Right atrium auricular region (tissue), 2 donors: ENCODE measurements at regions not wholly inside any gene's neighbourhood (a gene's known extent, or its start where the extent isn't known, plus 50 kb on each side); places are given as distances from the start of the nearest gene placed in this dataset.

Experiments used
- DNase-seq: peaks from one replicate; pipeline ENCODE4 v3.0.0-alpha.2; 2019; ENCODE audit warnings: low spot score
- H3K27ac ChIP-seq, 2 donors: fragments of 200-600 bp; sonication (generic); 1 replicate in 1 of 2; 2 replicates in 1 of 2; pipeline ENCODE4 v1.5.1; 2016 to 2019
- H3K27me3 ChIP-seq, 2 donors: fragments of 200-600 bp; sonication (generic); one replicate each; pipeline versions ENCODE4 v1.5.1 to v1.6.0; 2017 to 2019
- H3K36me3 ChIP-seq: fragments of 200-600 bp; sonication (generic); one replicate; pipeline ENCODE4 v1.5.1; 2016
- H3K4me1 ChIP-seq, 2 donors: fragments of 200-600 bp; sonication (generic); one replicate each; pipeline versions ENCODE4 v1.5.1 to v1.6.0; 2017 to 2019
- H3K4me3 ChIP-seq, 2 donors: fragments of 200-600 bp; sonication (generic); 1 replicate in 1 of 2; 2 replicates in 1 of 2; pipeline ENCODE4 v1.5.1; 2017 to 2019; ENCODE audit warnings: mild to moderate bottlenecking in 1 of 2, moderate library complexity in 1 of 2
- H3K9me3 ChIP-seq, 2 donors: fragments of 200-600 bp; sonication (generic); one replicate each; pipeline ENCODE4 v1.5.1; 2019
- TF ChIP-seq, protein P1 (sequence below), 2 donors: fragments of 200-600 bp; sonication (generic); IDR thresholded peaks; one replicate each; pipeline ENCODE4 v1.5.1; 2019; ENCODE audit warnings: antibody characterized with exemption in 2 of 2

DNA sequence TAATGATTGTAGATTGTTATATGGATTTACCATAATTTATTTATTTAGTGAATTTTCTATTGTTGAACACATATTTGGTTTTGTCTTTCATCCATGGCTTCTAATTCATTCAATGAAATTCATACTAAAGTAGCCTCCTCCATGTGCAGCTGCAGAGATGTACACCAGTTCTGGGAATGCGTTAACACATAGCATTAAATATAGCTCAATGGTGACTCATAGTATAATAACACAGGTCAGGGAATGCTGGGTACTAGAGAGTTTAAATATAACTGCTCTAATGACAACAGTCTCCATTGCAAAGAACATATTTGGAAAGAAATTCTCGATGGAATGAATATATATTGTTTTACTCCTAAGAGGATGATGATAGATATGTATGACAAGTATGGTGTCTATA lies 1190.2 kb upstream of the NRXN1 start:
- no peak for DNase-seq
- H3K4me1 ChIP-seq, result no peaks in the 10 kb centered on the region
- H3K36me3 ChIP-seq, result no peaks in the 10 kb centered on the region
- TF ChIP-seq, protein P1, sequence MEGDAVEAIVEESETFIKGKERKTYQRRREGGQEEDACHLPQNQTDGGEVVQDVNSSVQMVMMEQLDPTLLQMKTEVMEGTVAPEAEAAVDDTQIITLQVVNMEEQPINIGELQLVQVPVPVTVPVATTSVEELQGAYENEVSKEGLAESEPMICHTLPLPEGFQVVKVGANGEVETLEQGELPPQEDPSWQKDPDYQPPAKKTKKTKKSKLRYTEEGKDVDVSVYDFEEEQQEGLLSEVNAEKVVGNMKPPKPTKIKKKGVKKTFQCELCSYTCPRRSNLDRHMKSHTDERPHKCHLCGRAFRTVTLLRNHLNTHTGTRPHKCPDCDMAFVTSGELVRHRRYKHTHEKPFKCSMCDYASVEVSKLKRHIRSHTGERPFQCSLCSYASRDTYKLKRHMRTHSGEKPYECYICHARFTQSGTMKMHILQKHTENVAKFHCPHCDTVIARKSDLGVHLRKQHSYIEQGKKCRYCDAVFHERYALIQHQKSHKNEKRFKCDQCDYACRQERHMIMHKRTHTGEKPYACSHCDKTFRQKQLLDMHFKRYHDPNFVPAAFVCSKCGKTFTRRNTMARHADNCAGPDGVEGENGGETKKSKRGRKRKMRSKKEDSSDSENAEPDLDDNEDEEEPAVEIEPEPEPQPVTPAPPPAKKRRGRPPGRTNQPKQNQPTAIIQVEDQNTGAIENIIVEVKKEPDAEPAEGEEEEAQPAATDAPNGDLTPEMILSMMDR (IDR thresholded peaks at IDR 0.05), result no peak
- H3K27ac ChIP-seq, result no peak overlapping the region
- H3K27me3 ChIP-seq, result no peaks in the 10 kb centered on the region
- no peaks in the 10 kb centered on the region for H3K9me3 ChIP-seq
- H3K4me3 ChIP-seq, result no peak overlapping the region

DNA sequence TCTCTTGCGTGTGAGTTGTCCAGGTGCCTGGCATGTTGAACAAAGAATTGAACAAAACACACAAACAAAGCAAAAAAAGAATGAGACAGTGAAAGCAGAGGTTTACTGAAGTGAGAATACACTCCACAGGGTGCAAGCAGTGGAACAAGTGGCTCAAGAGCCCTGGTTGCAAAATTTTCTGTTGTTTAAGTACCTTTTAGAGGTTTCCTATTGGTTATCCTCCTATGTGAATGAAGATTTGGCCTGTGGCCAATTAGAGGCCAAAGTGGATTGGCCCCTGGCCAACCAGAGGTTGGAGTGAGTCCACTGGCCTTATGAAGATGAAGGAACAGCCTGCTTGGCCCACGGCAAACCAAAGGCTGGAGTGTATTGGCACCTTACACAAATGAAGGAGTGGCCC lies 1188.5 kb upstream of the NRXN1 start:
- H3K27ac ChIP-seq, result no peak overlapping the region
- no peaks in the 10 kb centered on the region for H3K27me3 ChIP-seq
- TF ChIP-seq, protein P1 (IDR thresholded peaks at IDR 0.05), result no peak
- no peak for DNase-seq
- H3K4me3 ChIP-seq, result no peak overlapping the region
- H3K36me3 ChIP-seq, result no peaks in the 10 kb centered on the region
- H3K9me3 ChIP-seq, result no peaks in the 10 kb centered on the region
- H3K4me1 ChIP-seq, result no peaks in the 10 kb centered on the region

- Histone ChIP-seq H3K36me3 (no peaks in the 10 kb centered on the region), H3K27ac (no peak overlapping the region), H3K4me3 (no peak overlapping the region), H3K9me3 (no peaks in the 10 kb centered on the region), H3K27me3 (no peaks in the 10 kb centered on the region), H3K4me1 (no peaks in the 10 kb centered on the region)
- TF ChIP-seq, protein P1 (IDR thresholded peaks at IDR 0.05), result no peak
- no peak for DNase-seq
These were observed 1178.7 kb upstream of the NRXN1 start for GRCh38 chr2:52210611-52211010.

DNA sequence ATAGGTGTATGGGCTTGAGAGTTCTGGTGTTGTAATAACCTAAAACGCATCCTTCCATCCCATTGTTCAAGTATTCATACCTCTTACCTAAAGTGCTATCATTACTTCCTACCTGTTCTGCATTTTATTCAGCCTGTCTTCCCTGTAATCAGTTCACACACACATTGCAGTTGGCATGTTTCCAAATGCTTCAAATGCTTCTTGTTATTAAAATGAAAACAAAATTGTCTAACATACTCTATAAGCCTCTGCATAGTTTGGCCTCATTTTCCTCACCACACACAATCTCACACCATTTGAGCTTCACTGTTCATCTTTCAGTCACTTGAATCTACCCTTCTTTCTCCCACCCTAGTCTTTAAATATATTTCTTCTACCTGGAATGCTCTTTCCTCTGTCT lies 1178.2 kb upstream of the NRXN1 start:
- H3K27ac ChIP-seq, result no peak overlapping the region
- H3K4me3 ChIP-seq, result no peak overlapping the region
- TF ChIP-seq, protein P1 (IDR thresholded peaks at IDR 0.05), result no peak
- DNase-seq, result no peak
- no peaks in the 10 kb centered on the region for H3K36me3 ChIP-seq
- no peaks in the 10 kb centered on the region for H3K27me3 ChIP-seq
- no peaks in the 10 kb centered on the region for H3K4me1 ChIP-seq
- no peaks in the 10 kb centered on the region for H3K9me3 ChIP-seq

DNA sequence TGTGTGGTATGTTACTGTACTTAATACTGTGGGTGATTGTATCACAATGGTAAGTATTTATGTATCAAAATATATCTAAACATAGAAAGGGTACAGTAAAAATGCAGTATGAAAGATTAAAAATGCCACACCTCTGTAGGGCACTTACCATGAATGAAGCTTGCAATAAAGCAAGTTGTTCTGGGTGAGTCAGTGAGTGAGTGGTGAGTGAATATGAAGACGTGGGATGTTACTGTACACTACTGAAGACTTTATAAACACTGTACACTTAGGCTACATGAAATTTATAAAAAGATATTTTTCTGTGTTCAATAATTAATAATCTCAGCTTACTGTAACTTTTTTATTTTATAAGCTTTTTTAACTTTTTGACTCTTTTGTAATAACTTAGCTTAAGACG lies 1162.4 kb upstream of the NRXN1 start:
- Histone ChIP-seq H3K27ac (no peak overlapping the region), H3K36me3 (no peaks in the 10 kb centered on the region), H3K4me3 (no peak overlapping the region), H3K27me3 (no peaks in the 10 kb centered on the region), H3K9me3 (no peaks in the 10 kb centered on the region), H3K4me1 (no peaks in the 10 kb centered on the region)
- TF ChIP-seq, protein P1 (IDR thresholded peaks at IDR 0.05), result no peak
- DNase-seq, result no peak

DNA sequence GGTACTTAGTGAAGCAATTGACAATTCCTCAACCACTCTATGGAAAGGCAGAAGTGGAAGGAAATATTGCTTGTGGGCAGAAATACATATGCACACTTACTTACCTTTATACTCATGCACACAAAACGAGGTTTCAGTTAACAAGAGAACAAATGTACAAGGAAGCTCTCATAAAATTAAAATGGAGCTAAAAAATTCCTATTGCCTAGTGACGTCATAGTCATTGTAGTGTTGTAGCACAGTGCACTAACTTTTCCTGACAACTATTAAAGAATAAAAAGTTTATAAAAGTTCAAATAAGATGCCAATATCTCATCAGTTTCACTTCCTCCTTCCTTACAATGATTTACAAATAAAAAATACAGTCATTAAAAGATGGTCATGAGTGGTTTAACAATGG lies 1161.9 kb upstream of the NRXN1 start:
- TF ChIP-seq, protein P1 (IDR thresholded peaks at IDR 0.05), result no peak
- no peak overlapping the region for H3K27ac ChIP-seq
- H3K27me3 ChIP-seq, result no peaks in the 10 kb centered on the region
- H3K9me3 ChIP-seq, result no peaks in the 10 kb centered on the region
- no peaks in the 10 kb centered on the region for H3K4me1 ChIP-seq
- no peak for DNase-seq
- H3K36me3 ChIP-seq, result no peaks in the 10 kb centered on the region
- H3K4me3 ChIP-seq, result no peak overlapping the region
